Heart right ventricle (tissue), 16 donors: ENCODE measurements at regions not wholly inside any gene's neighbourhood (a gene's known extent, or its start where the extent isn't known, plus 50 kb on each side); places are given as distances from the start of the nearest gene placed in this dataset.
A peak's percentile ranks its signal among the peaks of the same experiment; 100 is the strongest.

Source experiments
- ATAC-seq, 8 donors: fragments of 200-7000 bp; cut with Tn5 transposase; one replicate each; pipeline ENCODE4 v1.9.1; 2020; ENCODE audit warnings: mild to moderate bottlenecking in 8 of 8, moderate library complexity in 8 of 8, moderate number of reproducible peaks in 1 of 8
- DNase-seq, 2 donors: peaks; one replicate each; pipeline ENCODE4 v3.0.0-alpha.2; 2020
- H3K27ac ChIP-seq, 10 donors: fragments of 200-600 bp; sonication (generic) in 2 of 10; one replicate each; pipeline versions ENCODE4 v1.5.0 to v1.8.0; 2020 to 2022; ENCODE audit warnings: mild to moderate bottlenecking in 3 of 10
- H3K27me3 ChIP-seq, 7 donors: fragments of 200-600 bp; one replicate each; pipeline ENCODE4 v1.8.0; 2021 to 2022; ENCODE audit warnings: mild to moderate bottlenecking in 2 of 7
- H3K36me3 ChIP-seq, 9 donors: fragments of 200-600 bp; sonication (generic) in 1 of 9; one replicate each; pipeline versions ENCODE4 v1.5.0 to v1.8.0; 2020 to 2022; ENCODE audit warnings: mild to moderate bottlenecking in 2 of 9
- H3K4me1 ChIP-seq, 9 donors: fragments of 200-600 bp; sonication (generic) in 1 of 9; one replicate each; pipeline versions ENCODE4 v1.5.0 to v1.8.0; 2020 to 2022; ENCODE audit warnings: mild to moderate bottlenecking in 4 of 9
- H3K4me3 ChIP-seq, 10 donors: fragments of 200-600 bp; sonication (generic) in 2 of 10; one replicate each; pipeline versions ENCODE4 v1.5.0 to v1.8.0; 2020 to 2022; ENCODE audit warnings: mild to moderate bottlenecking in 7 of 10, moderate library complexity in 2 of 10
- H3K9me3 ChIP-seq, 11 donors: fragments of 200-600 bp in 10 of 11; sonication (generic) in 2 of 11; one replicate each; pipeline versions ENCODE4 v1.5.0 to v1.8.0; 2013 to 2022; ENCODE audit warnings: mild to moderate bottlenecking in 2 of 11, control low read depth in 1 of 11, moderate library complexity in 1 of 11
- CTCF ChIP-seq, 9 donors: fragments of 200-600 bp; sonication (generic) in 2 of 9; IDR thresholded peaks; one replicate each; pipeline versions ENCODE4 v1.5.0 to v1.8.0; 2021 to 2022; ENCODE audit warnings: antibody characterized with exemption in 9 of 9, mild to moderate bottlenecking in 5 of 9, moderate library complexity in 1 of 9
- WGBS, 2 donors: extraction: QIAGEN DNeasy Blood & Tissue Kit; methylation state at CpG; one replicate each; pipeline ENCODE4 v1.1.7; 2013; ENCODE audit warnings: inconsistent platforms in 1 of 2; 5-methylcytosine and 5-hydroxymethylcytosine counted together
- intact Hi-C, 10 donors: fragments of 100-400 bp; cut with DNase I; formaldehyde crosslinking; loops; one replicate each; pipeline versions ENCODE4 v1.11.1 to v1.14.2; 2022
- donor health status: Arrhythmogenic right ventricular cardiomyopathy.
- donor health status: ischemic (EF 13 %, LVEDD 7.1; RV severe dilation, severe dysfunction).
- donor health status: healthy with polysubstance abuse.
- donor health status: DM: no; HTN: yes; CAD: no.
- donor health status: DM: no; HTN: no; CAD: no.
- donor health status: ischemic (EF 25% LVEDD 6.9; RV normal size, moderate dysfunction).
- donor health status: ischemic (EF 25% LVEDD 5.7; RV mildly dilated, moderate dysfunction).
- donor health status: healthy.
- donor health status: DM: yes; HTN: yes; CAD: no.
- donor health status: Ischemic cardiomyopathy.
- donor health status: ischemic (EF 35%, LVEDD 5.7; RV mildly dilated, moderate dysfunction).
- donor health status: nonischemic (EF 11% LVEDD 7.7; RV severe dilation, severe dysfunction).
- donor health status: DM: yes; HTN: yes; CAD: no.
- donor health status: PGD.
- donor health status: ischemic (EF 29% LVEDD 5.4; RV normal size, mild dysfunction).
- donor health status: nonischemic (EF 23%, LVEDD 6.1; RV moderate dilation, normal function).

DNA sequence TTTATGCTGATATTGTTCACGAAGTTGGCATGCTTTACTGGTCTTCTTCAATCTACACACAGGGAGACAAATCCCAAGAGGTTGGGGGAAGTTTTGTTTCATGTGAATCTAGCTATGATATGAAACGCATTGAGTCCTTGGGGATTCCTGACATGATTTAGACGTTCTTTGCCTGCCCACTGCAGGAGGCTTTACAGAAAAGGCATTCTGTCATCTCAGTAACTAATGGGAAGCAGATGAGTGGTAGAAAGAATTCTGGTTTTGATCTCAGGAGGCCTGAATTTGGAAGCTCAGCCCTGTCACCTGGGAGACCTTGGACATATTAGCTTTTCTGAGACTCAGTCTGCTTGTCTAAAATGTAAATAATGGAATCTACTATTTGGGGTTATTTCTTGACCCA, 383.0 kb upstream of the NFIA start:
- Histone ChIP-seq H3K4me3 (no peak overlapping the region), H3K27ac (no peak overlapping the region), H3K4me1 (peaks cover 0 to 15% (median 8%) of the 10 kb centered on the region in 9 donors), H3K36me3 (no peaks in the 10 kb centered on the region), H3K27me3 (no peaks in the 10 kb centered on the region), H3K9me3 (no peaks in the 10 kb centered on the region)
- ATAC-seq (no peak), DNase-seq (no peak)
- peak in 1 of 9 donors; percentile 4 for TF ChIP-seq CTCF (IDR thresholded peaks at IDR 0.05)
- intact Hi-C loops: no loop called here
- 46 to 55% methylated on average over 3 of the region's 3 CpGs for WGBS, 2 donors

GRCh38 chr1:60697204-60697994, 385.0 kb upstream of the NFIA start:
- WGBS, 2 donors: 57 to 65% methylated on average over 4 of the region's 4 CpGs
- DNase-seq (no peak), ATAC-seq (no peak)
- intact Hi-C loops: no loop called here
- TF ChIP-seq CTCF (IDR thresholded peaks at IDR 0.05): no peak
- Histone ChIP-seq H3K4me1 (peaks cover 0 to 15% (median 8%) of the 10 kb centered on the region in 9 donors), H3K9me3 (peaks cover 0 to 18% (median 5%) of the 10 kb centered on the region in 11 donors), H3K4me3 (no peak overlapping the region), H3K27ac (no peak overlapping the region), H3K27me3 (no peaks in the 10 kb centered on the region), H3K36me3 (no peaks in the 10 kb centered on the region)

DNA sequence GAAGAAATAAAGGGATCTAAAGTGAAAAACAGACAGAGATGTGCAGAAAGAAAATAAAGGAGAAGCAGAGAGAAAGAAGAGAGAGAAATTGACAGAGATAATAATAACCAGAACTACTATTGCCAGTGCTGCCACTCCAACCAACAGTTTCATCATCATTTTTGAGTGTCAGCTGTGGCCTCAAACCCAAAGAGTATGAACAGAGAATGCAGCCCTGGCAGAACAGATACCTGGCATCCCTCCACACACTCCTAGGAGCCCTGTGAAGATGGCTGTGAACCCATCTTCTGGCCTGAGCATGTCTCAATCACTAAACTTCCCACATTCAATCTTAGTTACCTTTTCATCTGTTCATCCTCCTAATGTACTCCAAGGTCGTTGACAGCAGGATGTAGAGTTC, 385.8 kb upstream of the NFIA start:
- Histone ChIP-seq H3K36me3 (no peaks in the 10 kb centered on the region), H3K27me3 (no peaks in the 10 kb centered on the region), H3K4me3 (no peak overlapping the region), H3K9me3 (peaks cover 0 to 18% (median 5%) of the 10 kb centered on the region in 11 donors), H3K27ac (no peak overlapping the region), H3K4me1 (peaks cover 0 to 15% (median 8%) of the 10 kb centered on the region in 9 donors)
- 59 to 69% methylated on average over 1 of the region's 1 CpG for WGBS, 2 donors
- no peak for DNase-seq
- ATAC-seq: peak in 2 of 8 donors; percentile 36 to 51
- intact Hi-C loops: no loop called here
- no peak for TF ChIP-seq CTCF (IDR thresholded peaks at IDR 0.05)

DNA sequence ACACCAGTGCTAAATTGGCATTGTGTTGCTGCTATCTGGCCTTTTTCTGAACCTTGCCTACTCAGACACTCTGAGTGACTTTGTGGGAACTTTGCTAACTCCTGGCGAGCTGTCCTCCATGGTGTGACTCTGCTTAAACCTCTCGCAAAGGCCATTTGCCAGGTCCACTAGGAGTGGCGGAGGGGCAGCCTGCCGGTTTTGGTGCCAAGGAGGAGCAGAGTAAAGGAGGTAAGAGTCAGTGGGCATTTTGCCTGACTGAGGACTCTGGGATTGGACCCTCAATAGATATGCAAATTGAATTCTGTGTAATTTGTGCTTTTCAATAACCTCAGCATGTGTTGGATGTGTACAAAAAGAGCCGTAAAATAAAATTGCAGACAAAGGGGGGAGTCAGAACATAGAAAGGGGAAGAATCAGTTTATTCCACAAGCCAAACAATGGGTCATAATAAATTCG, 386.6 kb upstream of the NFIA start:
- Histone ChIP-seq H3K27ac (peak overlapping the region in 6 of 10 donors; percentile 4 to 49 (median 27)), H3K4me3 (no peak overlapping the region), H3K9me3 (peaks cover 0 to 18% (median 5%) of the 10 kb centered on the region in 11 donors), H3K27me3 (no peaks in the 10 kb centered on the region), H3K36me3 (no peaks in the 10 kb centered on the region), H3K4me1 (peaks cover 0 to 15% (median 8%) of the 10 kb centered on the region in 9 donors)
- intact Hi-C loops: no loop called here
- WGBS, 2 donors: 68 to 86% methylated on average over 6 of the region's 6 CpGs
- DNase-seq (peak; percentile 46 to 63), ATAC-seq (peak; percentile 79 to 99 (median 94))
- no peak for TF ChIP-seq CTCF (IDR thresholded peaks at IDR 0.05)
